Fibroblast of lung (primary cell): ENCODE measurements at regions not wholly inside any gene's neighbourhood (a gene's known extent, or its start where the extent isn't known, plus 50 kb on each side); places are given as distances from the start of the nearest gene placed in this dataset.

Source experiments
- CTCF ChIP-seq, 2 donors: IDR thresholded peaks in 1 of 2; conservative IDR thresholded peaks in 1 of 2; 1 replicate in 1 of 2; 2 replicates in 1 of 2; pipeline ENCODE4 v1.5.1; 2011 to 2012; ENCODE audit warnings: low read length in 2 of 2, control low read depth in 1 of 2, inconsistent platforms in 1 of 2, low read depth in 1 of 2, mild to moderate bottlenecking in 1 of 2
- EZH2 ChIP-seq: IDR thresholded peaks from 2 replicates; pipeline ENCODE4 v1.5.1; 2012; ENCODE audit warnings: low read length, control low read depth, mild to moderate bottlenecking; ENCODE audit errors: missing control alignments

GRCh38 chr6:147699140-147699539 is 190.7 kb downstream of the SAMD5 start:
- TF ChIP-seq CTCF (conservative IDR thresholded peaks at IDR 0.05 in 1 of 2, IDR thresholded peaks at IDR 0.05 in 1 of 2; ENCODE audit: low read depth in 1 of 2, low read length in 2 of 2) (no peak), EZH2 (no peak)
